HCT116 (cell line): ENCODE measurements at regions not wholly inside any gene's neighbourhood (a gene's known extent, or its start where the extent isn't known, plus 50 kb on each side); places are given as distances from the start of the nearest gene placed in this dataset.

Experiments used
- ATAC-seq: fragments of 200-7000 bp; cut with Tn5 transposase; 2 replicates; pipeline ENCODE4 v1.9.1; 2020; ENCODE audit warnings: mild to moderate bottlenecking, moderate library complexity
- BruUV-seq: library from RNA; stranded (reverse); fragments of 400-500 nt; replicated peaks from 2 replicates; lab custom pipeline; 2021; lab: Mats Ljungman, UMichigan
- CTCF ChIA-PET: fragments of 300-600 bp; sonication (Branson Sonifier 250); formaldehyde crosslinking; loops from one replicate; lab custom pipeline; 2021; ENCODE audit warnings: antibody characterized with exemption; lab: Charles Lee
- POLR2A ChIA-PET: fragments of 300-600, 350-600 bp; sonication (Branson Sonifier 250); formaldehyde crosslinking; loops from one replicate; lab custom pipeline; 2021; ENCODE audit warnings: antibody characterized with exemption; lab: Charles Lee
- RAD21 ChIA-PET, 2 experiments: fragments of 300-600 bp; sonication (Branson Sonifier 250); formaldehyde crosslinking; loops; one replicate each; lab custom pipeline; 2023; ENCODE audit warnings: low total read pairs in 2 of 2; ENCODE audit not compliant: uncharacterized antibody in 2 of 2, unreplicated experiment in 2 of 2, low non-redundant PET in 1 of 2; lab: Charles Lee
- DNase-seq: peaks from one replicate; pipeline ENCODE4 v3.0.0-alpha.2; 2010; ENCODE audit warnings: low read depth, low spot score
- H2AFZ ChIP-seq: fragments of 200-600 bp; shearing (Covaris generic), sonication (generic); 2 replicates; pipeline ENCODE4 v1.6.1; 2017; ENCODE audit warnings: low read depth, mixed run types, mixed read lengths, antibody characterized with exemption, low read length; ENCODE audit not compliant: poor library complexity, severe bottlenecking
- H3K27ac ChIP-seq: 2 replicates; pipeline ENCODE4 v1.5.1; 2012; ENCODE audit warnings: low read depth, low read length
- H3K27me3 ChIP-seq: fragments of 200-600 bp; sonication (generic); 2 replicates; pipeline ENCODE4 v1.6.1; 2016; ENCODE audit warnings: mixed run types, low read length, mixed read lengths; ENCODE audit not compliant: insufficient read depth
- H3K36me3 ChIP-seq, 2 experiments: fragments of 200-500 bp in 1 of 2; fragments of 200-600 bp in 1 of 2; sonication (Bioruptor generic) in 1 of 2; sonication (generic) in 1 of 2; 2 replicates each; pipeline versions ENCODE4 v1.5.1 to v1.6.1; 2014 to 2016; ENCODE audit warnings: low read length in 2 of 2, inconsistent platforms in 1 of 2, mixed read lengths in 1 of 2, mixed run types in 1 of 2; ENCODE audit not compliant: insufficient read depth in 2 of 2, control insufficient read depth in 1 of 2
- H3K4me1 ChIP-seq, 2 experiments: fragments of 200-600 bp in 1 of 2; sonication (generic) in 1 of 2; 2 replicates each; pipeline versions ENCODE4 v1.5.1 to v1.6.1; 2012 to 2017; ENCODE audit warnings: low read length in 2 of 2, inconsistent platforms in 1 of 2, mild to moderate bottlenecking in 1 of 2, mixed read lengths in 1 of 2, mixed run types in 1 of 2, moderate library complexity in 1 of 2; ENCODE audit not compliant: insufficient read depth in 2 of 2, control insufficient read depth in 1 of 2
- H3K4me2 ChIP-seq: fragments of 200-600 bp; sonication (generic); 2 replicates; pipeline ENCODE4 v1.6.1; 2017; ENCODE audit warnings: mixed run types, low read length, mixed read lengths
- H3K4me3 ChIP-seq, 2 experiments: fragments of 200-600 bp in 1 of 2; sonication (generic) in 1 of 2; replicated peaks in 1 of 2; 2 replicates each; pipeline ENCODE4 v1.5.1; 2011 to 2016; ENCODE audit warnings: low read length in 2 of 2, control low read depth in 1 of 2, low read depth in 1 of 2, mild to moderate bottlenecking in 1 of 2, mixed read lengths in 1 of 2, mixed run types in 1 of 2
- H3K79me2 ChIP-seq: fragments of 200-600 bp; sonication (generic); 2 replicates; pipeline ENCODE4 v1.6.1; 2017; ENCODE audit warnings: mild to moderate bottlenecking, mixed run types, low read length, moderate library complexity, mixed read lengths; ENCODE audit not compliant: insufficient read depth
- H3K9ac ChIP-seq: fragments of 200-600 bp; sonication (generic); 2 replicates; pipeline ENCODE4 v1.6.1; 2016; ENCODE audit warnings: low read length, mixed read lengths
- H3K9me2 ChIP-seq: fragments of 200-600 bp; sonication (generic), shearing (Covaris generic); 2 replicates; pipeline ENCODE4 v1.6.1; 2017; ENCODE audit warnings: mixed run types, mild to moderate bottlenecking, moderate library complexity; ENCODE audit not compliant: insufficient read depth
- H3K9me3 ChIP-seq, 2 experiments: fragments of 200-500 bp in 1 of 2; fragments of 200-600 bp in 1 of 2; sonication (Bioruptor generic) in 1 of 2; sonication (generic) in 1 of 2; 2 replicates each; pipeline ENCODE4 v1.6.1; 2014 to 2017; ENCODE audit warnings: low read length in 2 of 2, mixed read lengths in 2 of 2, inconsistent platforms in 1 of 2, low read depth in 1 of 2, mild to moderate bottlenecking in 1 of 2, mixed run types in 1 of 2, moderate library complexity in 1 of 2; ENCODE audit not compliant: control insufficient read depth in 1 of 2, insufficient read depth in 1 of 2
- H4K20me1 ChIP-seq: fragments of 200-600 bp; sonication (generic), shearing (Covaris generic); 2 replicates; pipeline ENCODE4 v1.6.1; 2017; ENCODE audit warnings: mixed run types, mild to moderate bottlenecking, moderate library complexity; ENCODE audit not compliant: insufficient read depth
- SIN3A ChIP-seq: IDR thresholded peaks from 2 replicates; pipeline ENCODE4 v1.6.1; 2012; ENCODE audit warnings: low read depth
- intact Hi-C: fragments of 100-400 bp; cut with micrococcal nuclease; formaldehyde crosslinking; loops from 2 replicates; pipeline ENCODE4 v1.10.0; 2022
- TF ChIP-seq, protein P1 (sequence below), 3 experiments: fragments of 200-600 bp in 1 of 3; sonication (generic) in 1 of 3; IDR thresholded peaks in 2 of 3; conservative IDR thresholded peaks in 1 of 3; 2 replicates each; pipeline ENCODE4 v1.5.1; 2012 to 2017; ENCODE audit warnings: low read depth in 2 of 3, low read length in 2 of 3, antibody characterized with exemption in 1 of 3, borderline replicate concordance in 1 of 3, control low read depth in 1 of 3, mild to moderate bottlenecking in 1 of 3, mixed read lengths in 1 of 3, mixed run types in 1 of 3, moderate library complexity in 1 of 3; ENCODE audit not compliant: insufficient read depth in 1 of 3
- TF ChIP-seq, protein P2 (sequence below): IDR thresholded peaks from 2 replicates; pipeline ENCODE4 v1.6.1; 2012; ENCODE audit warnings: low read depth

DNA sequence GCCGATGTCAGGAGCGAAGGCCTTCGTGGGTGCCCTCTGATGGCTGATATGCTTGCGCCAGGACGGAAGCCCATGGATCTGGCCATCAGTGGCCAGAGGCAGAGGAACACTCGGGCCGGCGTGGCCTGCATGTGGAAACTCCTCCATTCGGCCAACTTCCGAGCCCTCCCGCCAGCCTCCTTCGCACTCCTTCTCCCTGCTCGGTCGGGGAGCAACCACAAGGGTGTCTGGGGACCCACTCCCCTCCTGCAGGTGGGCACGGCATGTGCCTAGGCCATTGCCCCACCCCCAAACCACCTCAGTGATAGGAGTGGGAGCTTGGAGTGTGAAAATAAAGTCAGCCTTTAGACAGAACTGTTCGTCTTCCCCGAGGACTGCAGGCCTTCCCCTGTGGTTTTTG, 231.3 kb downstream of the BCL11B start:
- POLR2A ChIA-PET, result no interaction called here
- DNase-seq, result no peak
- no TSS peak for BruUV-seq
- H3K36me3 ChIP-seq, result no peaks in the 10 kb centered on the region
- no peak overlapping the region for H2AFZ ChIP-seq
- RAD21 ChIA-PET, result no interaction called here
- H3K27ac ChIP-seq, result no peak overlapping the region
- CTCF ChIA-PET, result no interaction called here
- no peak overlapping the region for H3K4me2 ChIP-seq
- TF ChIP-seq, protein P1, sequence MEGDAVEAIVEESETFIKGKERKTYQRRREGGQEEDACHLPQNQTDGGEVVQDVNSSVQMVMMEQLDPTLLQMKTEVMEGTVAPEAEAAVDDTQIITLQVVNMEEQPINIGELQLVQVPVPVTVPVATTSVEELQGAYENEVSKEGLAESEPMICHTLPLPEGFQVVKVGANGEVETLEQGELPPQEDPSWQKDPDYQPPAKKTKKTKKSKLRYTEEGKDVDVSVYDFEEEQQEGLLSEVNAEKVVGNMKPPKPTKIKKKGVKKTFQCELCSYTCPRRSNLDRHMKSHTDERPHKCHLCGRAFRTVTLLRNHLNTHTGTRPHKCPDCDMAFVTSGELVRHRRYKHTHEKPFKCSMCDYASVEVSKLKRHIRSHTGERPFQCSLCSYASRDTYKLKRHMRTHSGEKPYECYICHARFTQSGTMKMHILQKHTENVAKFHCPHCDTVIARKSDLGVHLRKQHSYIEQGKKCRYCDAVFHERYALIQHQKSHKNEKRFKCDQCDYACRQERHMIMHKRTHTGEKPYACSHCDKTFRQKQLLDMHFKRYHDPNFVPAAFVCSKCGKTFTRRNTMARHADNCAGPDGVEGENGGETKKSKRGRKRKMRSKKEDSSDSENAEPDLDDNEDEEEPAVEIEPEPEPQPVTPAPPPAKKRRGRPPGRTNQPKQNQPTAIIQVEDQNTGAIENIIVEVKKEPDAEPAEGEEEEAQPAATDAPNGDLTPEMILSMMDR (IDR thresholded peaks at IDR 0.05 in 2 of 3, conservative IDR thresholded peaks at IDR 0.05 in 1 of 3; ENCODE audit: borderline replicate concordance in 1 of 3, insufficient read depth in 1 of 3, low read depth in 2 of 3, low read length in 2 of 3), result no peak
- TF ChIP-seq, protein P2, sequence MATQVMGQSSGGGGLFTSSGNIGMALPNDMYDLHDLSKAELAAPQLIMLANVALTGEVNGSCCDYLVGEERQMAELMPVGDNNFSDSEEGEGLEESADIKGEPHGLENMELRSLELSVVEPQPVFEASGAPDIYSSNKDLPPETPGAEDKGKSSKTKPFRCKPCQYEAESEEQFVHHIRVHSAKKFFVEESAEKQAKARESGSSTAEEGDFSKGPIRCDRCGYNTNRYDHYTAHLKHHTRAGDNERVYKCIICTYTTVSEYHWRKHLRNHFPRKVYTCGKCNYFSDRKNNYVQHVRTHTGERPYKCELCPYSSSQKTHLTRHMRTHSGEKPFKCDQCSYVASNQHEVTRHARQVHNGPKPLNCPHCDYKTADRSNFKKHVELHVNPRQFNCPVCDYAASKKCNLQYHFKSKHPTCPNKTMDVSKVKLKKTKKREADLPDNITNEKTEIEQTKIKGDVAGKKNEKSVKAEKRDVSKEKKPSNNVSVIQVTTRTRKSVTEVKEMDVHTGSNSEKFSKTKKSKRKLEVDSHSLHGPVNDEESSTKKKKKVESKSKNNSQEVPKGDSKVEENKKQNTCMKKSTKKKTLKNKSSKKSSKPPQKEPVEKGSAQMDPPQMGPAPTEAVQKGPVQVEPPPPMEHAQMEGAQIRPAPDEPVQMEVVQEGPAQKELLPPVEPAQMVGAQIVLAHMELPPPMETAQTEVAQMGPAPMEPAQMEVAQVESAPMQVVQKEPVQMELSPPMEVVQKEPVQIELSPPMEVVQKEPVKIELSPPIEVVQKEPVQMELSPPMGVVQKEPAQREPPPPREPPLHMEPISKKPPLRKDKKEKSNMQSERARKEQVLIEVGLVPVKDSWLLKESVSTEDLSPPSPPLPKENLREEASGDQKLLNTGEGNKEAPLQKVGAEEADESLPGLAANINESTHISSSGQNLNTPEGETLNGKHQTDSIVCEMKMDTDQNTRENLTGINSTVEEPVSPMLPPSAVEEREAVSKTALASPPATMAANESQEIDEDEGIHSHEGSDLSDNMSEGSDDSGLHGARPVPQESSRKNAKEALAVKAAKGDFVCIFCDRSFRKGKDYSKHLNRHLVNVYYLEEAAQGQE, result no peak
- TF ChIP-seq SIN3A, result no peak
- no peaks in the 10 kb centered on the region for H3K9me2 ChIP-seq
- peaks cover 7 to 8% of the 10 kb centered on the region in 2 experiments for H3K4me1 ChIP-seq
- 0 out of 2 replicates have a peak, but pooled peaks cover 3% of the 10 kb centered on the region for H3K27me3 ChIP-seq
- no peak overlapping the region for H3K9ac ChIP-seq
- no peaks in the 10 kb centered on the region for H4K20me1 ChIP-seq
- no peaks in the 10 kb centered on the region for H3K79me2 ChIP-seq
- intact Hi-C loops, result no loop called here
- no peak overlapping the region for H3K4me3 ChIP-seq
- ATAC-seq, result no peak
- no peaks in the 10 kb centered on the region for H3K9me3 ChIP-seq
